Trophoblast cell (in vitro differentiated cells and primary cell): ENCODE measurements at regions not wholly inside any gene's neighbourhood (a gene's known extent, or its start where the extent isn't known, plus 50 kb on each side); places are given as distances from the start of the nearest gene placed in this dataset.

Experiments used
- DNase-seq, 2 donors: peaks; one replicate each; pipeline ENCODE4 v3.0.0-alpha.2; 2016
- H2AFZ ChIP-seq: 2 replicates; pipeline ENCODE4 v1.6.1; 2013; ENCODE audit warnings: low read length, moderate library complexity, mild to moderate bottlenecking; ENCODE audit not compliant: insufficient read depth, poor library complexity
- H2AK5ac ChIP-seq: 2 replicates; pipeline ENCODE4 v1.6.1; 2013; ENCODE audit warnings: mild to moderate bottlenecking, low read length
- H2BK120ac ChIP-seq: 2 replicates; pipeline ENCODE4 v1.6.1; 2013; ENCODE audit warnings: low read length, mild to moderate bottlenecking, moderate library complexity; ENCODE audit not compliant: insufficient read depth, poor library complexity
- H2BK12ac ChIP-seq: 2 replicates; pipeline ENCODE4 v1.6.1; 2013; ENCODE audit warnings: mild to moderate bottlenecking, low read length, moderate library complexity
- H2BK5ac ChIP-seq: 2 replicates; pipeline ENCODE4 v1.6.1; 2013; ENCODE audit warnings: low read length, low read depth, moderate library complexity, mild to moderate bottlenecking; ENCODE audit not compliant: poor library complexity
- H3K14ac ChIP-seq: 2 replicates; pipeline ENCODE4 v1.6.1; 2013; ENCODE audit warnings: mild to moderate bottlenecking, low read length
- H3K18ac ChIP-seq: 2 replicates; pipeline ENCODE4 v1.6.1; 2013; ENCODE audit warnings: mild to moderate bottlenecking, low read length
- H3K23ac ChIP-seq: 2 replicates; pipeline ENCODE4 v1.6.1; 2013; ENCODE audit warnings: low read length
- H3K27ac ChIP-seq: 2 replicates; pipeline ENCODE4 v1.5.1; 2013; ENCODE audit warnings: low read depth, mild to moderate bottlenecking, inconsistent platforms, low read length, moderate library complexity
- H3K27me3 ChIP-seq: 2 replicates; pipeline ENCODE4 v1.6.1; 2013; ENCODE audit warnings: inconsistent platforms, mild to moderate bottlenecking, low read length, moderate library complexity; ENCODE audit not compliant: insufficient read depth
- H3K36me3 ChIP-seq, 2 experiments: 1 replicate in 1 of 2; 2 replicates in 1 of 2; pipeline ENCODE4 v1.6.1; 2013; ENCODE audit warnings: low read length in 2 of 2, mild to moderate bottlenecking in 2 of 2, moderate library complexity in 1 of 2; ENCODE audit not compliant: insufficient read depth in 2 of 2, control insufficient read depth in 1 of 2
- H3K4ac ChIP-seq: 2 replicates; pipeline ENCODE4 v1.6.1; 2013; ENCODE audit warnings: low read depth, mild to moderate bottlenecking, low read length, moderate library complexity
- H3K4me1 ChIP-seq, 2 experiments: 1 replicate in 1 of 2; 2 replicates in 1 of 2; pipeline ENCODE4 v1.6.1; 2013; ENCODE audit warnings: low read length in 2 of 2, mild to moderate bottlenecking in 2 of 2, moderate library complexity in 1 of 2; ENCODE audit not compliant: insufficient read depth in 2 of 2, control insufficient read depth in 1 of 2
- H3K4me2 ChIP-seq: 2 replicates; pipeline ENCODE4 v1.6.1; 2013; ENCODE audit warnings: inconsistent platforms, mild to moderate bottlenecking, low read length, moderate library complexity
- H3K4me3 ChIP-seq: 2 replicates; pipeline ENCODE4 v1.5.1; 2013; ENCODE audit warnings: mild to moderate bottlenecking, low read depth, low read length, inconsistent platforms
- H3K79me1 ChIP-seq: one replicate; pipeline ENCODE4 v1.6.1; 2013; ENCODE audit warnings: low read length
- H3K79me2 ChIP-seq: 2 replicates; pipeline ENCODE4 v1.6.1; 2013; ENCODE audit warnings: low read length, mild to moderate bottlenecking; ENCODE audit not compliant: control insufficient read depth, insufficient read depth, poor library complexity
- H3K9ac ChIP-seq: 2 replicates; pipeline ENCODE4 v1.6.1; 2013; ENCODE audit warnings: mild to moderate bottlenecking, low read length
- H3K9me3 ChIP-seq: 2 replicates; pipeline ENCODE4 v1.6.1; 2013; ENCODE audit warnings: low read depth, mild to moderate bottlenecking, control low read depth, inconsistent platforms, low read length; ENCODE audit not compliant: insufficient read depth
- H4K12ac ChIP-seq: 2 replicates; pipeline ENCODE4 v1.6.1; 2013; ENCODE audit warnings: low read depth, mild to moderate bottlenecking, low read length, moderate library complexity
- H4K8ac ChIP-seq: 2 replicates; pipeline ENCODE4 v1.6.1; 2013; ENCODE audit warnings: low read depth, mild to moderate bottlenecking, low read length, moderate library complexity
- H4K91ac ChIP-seq: one replicate; pipeline ENCODE4 v1.6.1; 2013; ENCODE audit warnings: low read depth, mild to moderate bottlenecking, low read length, moderate library complexity
- WGBS: extraction: QIAGEN DNeasy Blood & Tissue Kit; methylation state at CpG from one replicate; pipeline ENCODE4 v1.1.7; 2013; ENCODE audit warnings: missing lambda C conversion rate; ENCODE audit not compliant: insufficient read length, insufficient coverage; ENCODE audit errors: extremely low coverage; 5-methylcytosine and 5-hydroxymethylcytosine counted together

- Histone ChIP-seq H3K18ac (no peak overlapping the region), H3K4me1 (no peaks in the 10 kb centered on the region), H2AFZ (no peak overlapping the region), H3K23ac (no peak overlapping the region), H4K12ac (no peak overlapping the region), H3K4ac (no peak overlapping the region), H3K36me3 (no peaks in the 10 kb centered on the region), H3K79me2 (no peaks in the 10 kb centered on the region), H3K27ac (no peak overlapping the region), H2BK120ac (no peak overlapping the region), H3K27me3 (no peaks in the 10 kb centered on the region), H2BK12ac (no peak overlapping the region), H4K8ac (no peak overlapping the region), H3K4me3 (no peak overlapping the region), H2AK5ac (no peak overlapping the region), H3K9me3 (no peaks in the 10 kb centered on the region), H3K4me2 (no peak overlapping the region), H3K79me1 (no peaks in the 10 kb centered on the region), H3K14ac (no peak overlapping the region), H2BK5ac (no peak overlapping the region), H4K91ac (no peak overlapping the region), H3K9ac (no peak overlapping the region)
- DNase-seq: no peak
- no CpG with 5 or more reads among the region's 3 CpGs for WGBS
These were observed 425.0 kb downstream of the GPAM start for GRCh38 chr10:111758593-111758992.

GRCh38 chr10:111762114-111762513, 421.5 kb downstream of the GPAM start:
- Histone ChIP-seq H3K4me2 (no peak overlapping the region), H3K36me3 (no peaks in the 10 kb centered on the region), H3K9me3 (no peaks in the 10 kb centered on the region), H3K4ac (no peak overlapping the region), H3K79me2 (no peaks in the 10 kb centered on the region), H2BK12ac (no peak overlapping the region), H3K27me3 (no peaks in the 10 kb centered on the region), H2BK5ac (no peak overlapping the region), H2AFZ (no peak overlapping the region), H3K18ac (no peak overlapping the region), H4K12ac (no peak overlapping the region), H3K9ac (no peak overlapping the region), H4K8ac (no peak overlapping the region), H4K91ac (no peak overlapping the region), H3K14ac (no peak overlapping the region), H2AK5ac (no peak overlapping the region), H3K27ac (no peak overlapping the region), H3K23ac (no peak overlapping the region), H3K4me3 (no peak overlapping the region), H2BK120ac (no peak overlapping the region), H3K4me1 (no peaks in the 10 kb centered on the region), H3K79me1 (no peaks in the 10 kb centered on the region)
- DNase-seq: no peak
- WGBS: no CpG with 5 or more reads among the region's 4 CpGs

DNA sequence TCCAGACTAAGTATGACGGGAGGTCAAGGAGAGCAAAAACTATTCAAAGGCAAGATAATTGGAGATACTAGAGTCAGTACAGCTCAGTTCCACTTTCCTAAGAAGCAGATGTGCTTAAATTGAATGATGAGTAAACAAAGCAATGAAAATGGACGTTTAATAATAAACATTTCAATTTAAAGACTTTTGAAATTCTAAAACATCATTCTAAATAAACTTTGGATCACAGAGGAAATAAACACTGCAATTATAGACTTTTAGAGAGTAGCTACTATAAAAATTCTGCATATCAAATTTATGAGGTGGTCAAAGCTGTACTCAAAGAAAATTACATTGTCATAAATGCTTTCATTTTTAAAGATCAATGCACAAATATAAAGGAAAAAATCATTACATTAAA, 418.3 kb downstream of the GPAM start:
- Histone ChIP-seq H2BK12ac (no peak overlapping the region), H2BK5ac (no peak overlapping the region), H3K14ac (no peak overlapping the region), H3K79me1 (no peaks in the 10 kb centered on the region), H4K12ac (no peak overlapping the region), H3K4me2 (no peak overlapping the region), H3K18ac (no peak overlapping the region), H2BK120ac (no peak overlapping the region), H3K36me3 (no peaks in the 10 kb centered on the region), H3K4me3 (no peak overlapping the region), H3K27me3 (no peaks in the 10 kb centered on the region), H3K27ac (no peak overlapping the region), H3K4me1 (no peaks in the 10 kb centered on the region), H3K9ac (no peak overlapping the region), H2AK5ac (no peak overlapping the region), H4K91ac (no peak overlapping the region), H3K9me3 (no peaks in the 10 kb centered on the region), H3K23ac (no peak overlapping the region), H3K79me2 (no peaks in the 10 kb centered on the region), H4K8ac (no peak overlapping the region), H3K4ac (no peak overlapping the region), H2AFZ (no peak overlapping the region)
- WGBS: no CpG with 5 or more reads among the region's 2 CpGs
- DNase-seq: no peak

- no peak overlapping the region for H2AFZ ChIP-seq
- no peaks in the 10 kb centered on the region for H3K36me3 ChIP-seq
- no peaks in the 10 kb centered on the region for H3K9me3 ChIP-seq
- no peak overlapping the region for H2BK120ac ChIP-seq
- no peaks in the 10 kb centered on the region for H3K4me1 ChIP-seq
- H2BK12ac ChIP-seq: no peak overlapping the region
- H4K8ac ChIP-seq: no peak overlapping the region
- H3K4me3 ChIP-seq: no peak overlapping the region
- no peak for DNase-seq
- no peak overlapping the region for H3K27ac ChIP-seq
- H2AK5ac ChIP-seq: no peak overlapping the region
- no peak overlapping the region for H3K9ac ChIP-seq
- no peak overlapping the region for H3K4me2 ChIP-seq
- no peak overlapping the region for H4K12ac ChIP-seq
- H3K4ac ChIP-seq: no peak overlapping the region
- H3K79me2 ChIP-seq: no peaks in the 10 kb centered on the region
- H3K14ac ChIP-seq: no peak overlapping the region
- WGBS: no CpG with 5 or more reads among the region's 3 CpGs
- no peak overlapping the region for H3K23ac ChIP-seq
- no peaks in the 10 kb centered on the region for H3K79me1 ChIP-seq
- no peaks in the 10 kb centered on the region for H3K27me3 ChIP-seq
- H4K91ac ChIP-seq: no peak overlapping the region
- H3K18ac ChIP-seq: no peak overlapping the region
- no peak overlapping the region for H2BK5ac ChIP-seq
These were observed 417.1 kb downstream of the GPAM start for GRCh38 chr10:111766464-111766863.
